Anterior cingulate cortex (tissue), 58 donors: ENCODE measurements at regions not wholly inside any gene's neighbourhood (a gene's known extent, or its start where the extent isn't known, plus 50 kb on each side); places are given as distances from the start of the nearest gene placed in this dataset.
A peak's percentile ranks its signal among the peaks of the same experiment; 100 is the strongest.
"Not testable (repeated sequence)": the region's sequence is repeated elsewhere in the genome, so short reads cannot be mapped to it uniquely, and the experiment has no call there.

Experiments
- DNase-seq, 58 donors: peaks; one replicate each; lab custom pipeline; 2025; lab: John Stamatoyannopoulos, UW

- DNase-seq = not testable (repeated sequence)
Observed at GRCh38 chr3:48101301-48101650, 85.1 kb upstream of the MAP4 start.

- no peak for DNase-seq
Observed at GRCh38 chr3:48092270-48092669, 76.1 kb upstream of the MAP4 start.

DNA sequence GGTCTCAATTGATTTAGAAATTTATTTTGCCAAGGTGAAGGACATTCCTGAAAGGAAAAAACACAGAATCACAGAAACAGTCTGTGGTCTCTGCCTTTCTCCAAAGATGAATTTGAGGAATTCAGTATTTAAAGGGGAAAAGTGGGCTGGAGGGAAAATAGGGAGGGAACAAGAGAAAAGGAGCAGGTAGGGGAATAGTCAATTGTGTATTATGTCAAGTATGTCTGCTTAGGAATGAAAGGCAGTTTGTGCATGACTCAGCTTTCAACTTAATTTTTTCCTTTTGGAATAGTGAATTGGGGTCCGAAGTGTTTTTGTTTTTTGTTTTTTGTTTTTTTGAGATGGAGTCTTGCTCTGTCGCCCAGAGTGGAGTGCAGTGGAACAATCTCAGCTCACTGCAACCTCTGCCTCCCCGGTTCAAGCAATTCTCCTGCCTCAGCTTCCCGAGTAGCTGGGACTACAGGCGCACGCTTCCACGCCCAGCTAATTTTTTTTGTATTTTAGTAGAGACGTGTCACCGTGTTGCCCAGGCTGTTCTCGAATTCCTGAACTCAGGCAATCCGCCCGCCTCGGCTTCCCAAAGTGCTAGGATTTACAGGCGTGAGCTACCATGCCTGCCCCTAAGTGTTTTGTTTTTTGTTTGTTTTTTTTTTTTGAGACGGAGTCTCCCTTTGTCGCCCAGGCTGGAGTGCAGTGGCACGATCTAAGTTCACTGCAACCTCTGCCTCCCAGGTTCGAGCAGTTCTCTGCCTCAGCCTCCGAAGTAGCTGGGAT, 74.1 kb upstream of the MAP4 start:
- DNase-seq = no peak

- peak; percentile 67 to 99 (median 95) for DNase-seq
Observed at GRCh38 chr3:48088749-48089466, 72.7 kb upstream of the MAP4 start.

- peak in 35 of 58 donors; percentile 1 to 55 (median 31) for DNase-seq
Observed at GRCh38 chr3:48088056-48088748, 72.0 kb upstream of the MAP4 start.

DNA sequence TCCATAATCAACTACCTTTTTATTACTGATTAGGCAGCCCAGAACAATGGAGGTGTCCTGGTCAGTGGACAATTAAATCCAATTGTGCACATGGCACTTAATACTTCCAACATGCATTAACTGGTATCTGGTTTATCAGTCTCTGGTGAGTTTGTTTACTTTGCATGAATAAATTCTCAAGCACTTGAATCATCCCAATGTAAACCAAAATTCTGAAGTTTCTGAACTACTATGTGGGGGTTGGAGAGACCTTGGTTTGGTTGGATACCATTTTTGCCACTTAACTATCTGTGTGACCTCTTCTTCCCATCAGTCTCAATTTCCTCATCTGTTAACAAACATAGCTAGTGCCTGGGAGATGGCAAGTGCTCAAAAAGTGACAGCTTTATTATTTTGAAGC, 70.5 kb upstream of the MAP4 start:
- no peak for DNase-seq

DNA sequence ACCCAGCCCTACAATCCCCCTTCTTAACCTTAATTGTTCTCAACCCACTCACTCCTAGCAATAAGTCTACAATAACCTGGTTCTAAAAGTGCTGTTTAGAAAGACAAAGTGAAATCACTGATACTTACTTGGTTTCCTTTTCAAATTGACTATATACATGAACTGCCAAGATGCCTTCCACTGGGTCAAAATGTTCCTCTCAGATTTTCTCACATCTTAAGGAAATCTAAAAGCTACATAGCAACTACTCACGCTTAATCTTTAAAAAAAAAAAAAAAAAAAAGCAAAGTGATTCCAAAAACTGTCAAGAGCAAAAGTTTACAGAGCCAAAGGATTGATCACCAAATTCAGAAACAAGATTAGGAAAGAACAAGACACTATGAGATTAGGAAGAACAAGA, 68.7 kb upstream of the MAP4 start:
- DNase-seq = no peak

DNA sequence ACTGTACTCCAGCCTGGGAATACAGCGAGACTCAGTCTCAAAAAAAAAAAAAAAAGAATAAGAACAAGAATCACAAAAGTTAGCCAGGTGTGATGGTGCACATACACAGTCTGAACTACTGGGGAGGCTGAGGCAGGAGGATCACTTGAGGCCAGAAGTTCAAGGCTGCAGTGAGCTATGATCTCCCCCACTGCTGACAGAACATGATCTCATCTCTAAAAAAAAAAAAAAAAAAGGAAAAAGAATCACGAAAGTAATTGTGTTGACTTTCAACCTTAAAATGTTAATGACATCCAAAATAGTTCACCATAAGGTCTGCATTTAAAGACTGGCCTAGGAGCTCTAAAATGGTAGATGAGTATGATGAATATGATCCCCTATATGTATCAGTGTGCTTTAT, 68.0 kb upstream of the MAP4 start:
- DNase-seq = no peak

GRCh38 chr3:48082580-48083184, 66.5 kb upstream of the MAP4 start:
- DNase-seq = no peak

DNA sequence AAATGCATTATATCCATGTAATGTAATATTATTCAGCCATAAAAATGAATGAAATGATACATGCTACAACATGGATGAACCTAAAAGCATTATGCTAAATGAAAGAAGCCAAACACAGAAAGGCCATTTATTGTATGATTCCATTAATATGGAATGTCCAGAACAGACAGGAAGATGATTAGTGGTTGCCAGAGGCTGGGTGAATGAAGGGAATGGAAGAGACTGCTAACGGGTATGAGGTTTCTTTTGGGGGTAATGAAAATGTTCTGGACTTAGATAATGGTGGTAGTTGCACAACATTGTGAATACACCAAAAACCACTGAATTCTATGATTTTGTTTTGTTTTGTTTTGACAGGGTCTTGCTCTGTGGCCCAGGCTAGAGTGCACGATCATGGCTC, 61.6 kb upstream of the MAP4 start:
- DNase-seq = no peak

- DNase-seq = no peak
Observed at GRCh38 chr3:48070030-48070429, 53.8 kb upstream of the MAP4 start.

DNA sequence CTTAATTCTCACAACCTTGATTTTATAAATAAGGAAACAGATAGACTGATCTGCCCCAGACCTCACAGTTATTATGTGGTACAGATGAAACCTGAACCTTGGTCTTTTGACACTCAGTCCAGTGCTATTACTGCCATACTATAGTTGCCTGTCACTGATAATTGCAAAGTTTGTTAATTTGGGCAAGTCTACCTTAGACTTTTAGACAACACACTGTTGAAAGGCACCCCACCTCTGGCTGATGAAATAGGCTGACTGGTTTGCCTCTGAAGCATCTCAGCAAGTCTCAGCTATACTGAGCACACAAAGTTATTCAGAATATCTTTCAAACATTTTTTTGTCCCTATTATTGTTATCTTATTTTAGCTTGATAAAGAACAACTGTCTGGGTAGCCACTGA, 53.1 kb upstream of the MAP4 start:
- no peak for DNase-seq

- no peak for DNase-seq
Observed at GRCh38 chr3:48068886-48069285, 52.7 kb upstream of the MAP4 start.

DNA sequence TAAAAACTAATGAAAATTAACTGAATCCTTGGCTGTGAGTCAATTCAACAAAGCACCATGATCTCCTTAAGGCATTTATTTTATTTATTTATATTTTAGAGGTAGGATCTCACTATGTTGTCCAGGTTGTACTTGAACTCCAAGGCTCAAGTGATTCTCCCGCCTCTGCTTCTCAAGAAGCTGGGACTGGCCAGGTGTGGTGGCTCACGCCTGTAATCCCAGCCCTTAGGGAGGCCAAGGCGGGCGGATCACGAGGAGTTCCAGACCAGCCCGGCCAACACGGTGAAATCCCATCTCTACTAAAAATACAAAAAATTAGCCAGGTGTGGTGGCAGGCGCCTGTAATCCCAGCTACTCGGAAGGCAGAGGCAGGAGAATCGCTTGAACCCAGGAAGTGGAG, 52.1 kb upstream of the MAP4 start:
- not testable (repeated sequence) for DNase-seq

DNA sequence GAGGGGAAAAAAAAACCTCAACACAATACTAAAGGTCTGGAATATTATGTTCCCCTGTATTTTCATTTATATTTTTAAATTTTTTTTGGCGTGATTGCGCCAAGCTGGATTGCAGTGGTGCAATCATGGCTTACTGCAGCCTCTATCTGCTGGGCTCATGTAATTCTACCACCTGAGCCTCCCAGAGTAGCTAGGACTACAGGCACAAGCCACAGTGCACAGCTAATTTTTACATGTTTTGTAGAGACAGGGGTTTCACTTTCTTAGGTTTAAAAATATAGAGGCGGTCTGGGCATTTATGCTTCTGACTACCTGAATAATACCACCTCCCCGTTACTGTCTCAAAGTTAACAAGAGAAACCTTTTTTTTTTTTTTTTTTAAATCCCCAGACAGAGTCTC, 51.1 kb upstream of the MAP4 start:
- DNase-seq = no peak
